NB4 (cell line): ENCODE measurements at regions not wholly inside any gene's neighbourhood (a gene's known extent, or its start where the extent isn't known, plus 50 kb on each side); places are given as distances from the start of the nearest gene placed in this dataset.

Experiments used
- POLR2A ChIP-seq: IDR thresholded peaks from 2 replicates; pipeline ENCODE4 v1.6.1; 2011; ENCODE audit warnings: mild to moderate bottlenecking; ENCODE audit not compliant: insufficient read length; ENCODE audit errors: extremely low read depth
- TF ChIP-seq, protein P1 (sequence below): IDR thresholded peaks from one replicate; pipeline ENCODE4 v1.5.1; 2012; ENCODE audit warnings: low read depth, low read length

DNA sequence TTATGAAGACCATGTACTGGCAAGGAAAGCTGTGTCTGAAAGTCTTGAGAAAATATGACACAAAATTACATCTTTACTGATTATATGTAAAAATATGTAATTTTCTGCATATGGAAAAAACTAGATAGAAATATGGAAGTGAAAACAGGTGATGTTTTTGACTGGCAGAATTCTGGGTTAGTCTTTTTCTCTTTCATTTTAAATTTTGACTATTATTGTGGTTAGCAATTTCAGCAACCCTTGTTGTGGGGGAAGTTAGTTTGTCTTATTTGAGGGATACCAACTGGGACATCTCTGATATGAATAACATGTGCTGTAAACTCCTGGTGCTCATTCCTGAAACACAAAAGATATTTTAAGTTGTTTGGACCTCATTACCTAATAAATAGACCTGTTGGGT is 49.9 kb upstream of the CPEB2 start:
- TF ChIP-seq, protein P1, sequence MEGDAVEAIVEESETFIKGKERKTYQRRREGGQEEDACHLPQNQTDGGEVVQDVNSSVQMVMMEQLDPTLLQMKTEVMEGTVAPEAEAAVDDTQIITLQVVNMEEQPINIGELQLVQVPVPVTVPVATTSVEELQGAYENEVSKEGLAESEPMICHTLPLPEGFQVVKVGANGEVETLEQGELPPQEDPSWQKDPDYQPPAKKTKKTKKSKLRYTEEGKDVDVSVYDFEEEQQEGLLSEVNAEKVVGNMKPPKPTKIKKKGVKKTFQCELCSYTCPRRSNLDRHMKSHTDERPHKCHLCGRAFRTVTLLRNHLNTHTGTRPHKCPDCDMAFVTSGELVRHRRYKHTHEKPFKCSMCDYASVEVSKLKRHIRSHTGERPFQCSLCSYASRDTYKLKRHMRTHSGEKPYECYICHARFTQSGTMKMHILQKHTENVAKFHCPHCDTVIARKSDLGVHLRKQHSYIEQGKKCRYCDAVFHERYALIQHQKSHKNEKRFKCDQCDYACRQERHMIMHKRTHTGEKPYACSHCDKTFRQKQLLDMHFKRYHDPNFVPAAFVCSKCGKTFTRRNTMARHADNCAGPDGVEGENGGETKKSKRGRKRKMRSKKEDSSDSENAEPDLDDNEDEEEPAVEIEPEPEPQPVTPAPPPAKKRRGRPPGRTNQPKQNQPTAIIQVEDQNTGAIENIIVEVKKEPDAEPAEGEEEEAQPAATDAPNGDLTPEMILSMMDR, result no peak
- no peak for TF ChIP-seq POLR2A
